ENCODE measurements at regions not wholly inside any gene's neighbourhood (a gene's known extent, or its start where the extent isn't known, plus 50 kb on each side); places are given as distances from the start of the nearest gene placed in this dataset.
"Not testable (repeated sequence)": the region's sequence is repeated elsewhere in the genome, so short reads cannot be mapped to it uniquely, and the experiment has no call there.

DNA sequence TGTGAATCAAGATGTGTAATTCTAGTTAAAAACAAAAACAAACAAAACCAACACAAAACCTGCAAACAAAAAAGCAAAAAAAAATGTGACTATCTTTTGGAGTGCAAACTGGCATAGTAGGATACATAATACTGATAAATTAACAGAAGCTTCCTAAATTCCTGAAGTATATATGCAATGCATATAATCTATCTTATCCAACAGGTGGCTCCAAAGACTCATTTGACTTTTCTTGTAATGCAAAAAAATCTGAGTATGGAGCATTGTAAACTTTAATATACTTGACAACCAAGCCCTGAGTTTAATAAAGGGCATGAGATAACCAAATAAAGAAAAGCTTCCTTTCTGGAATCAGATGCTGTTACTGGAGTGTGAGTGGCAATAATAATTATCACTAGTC, 1003.6 kb downstream of the FSCB start:
- H3K27ac ChIP-seq: no peak overlapping the region
- TF ChIP-seq ZFX (IDR thresholded peaks at IDR 0.05): no peak
- TF ChIP-seq, protein P1, sequence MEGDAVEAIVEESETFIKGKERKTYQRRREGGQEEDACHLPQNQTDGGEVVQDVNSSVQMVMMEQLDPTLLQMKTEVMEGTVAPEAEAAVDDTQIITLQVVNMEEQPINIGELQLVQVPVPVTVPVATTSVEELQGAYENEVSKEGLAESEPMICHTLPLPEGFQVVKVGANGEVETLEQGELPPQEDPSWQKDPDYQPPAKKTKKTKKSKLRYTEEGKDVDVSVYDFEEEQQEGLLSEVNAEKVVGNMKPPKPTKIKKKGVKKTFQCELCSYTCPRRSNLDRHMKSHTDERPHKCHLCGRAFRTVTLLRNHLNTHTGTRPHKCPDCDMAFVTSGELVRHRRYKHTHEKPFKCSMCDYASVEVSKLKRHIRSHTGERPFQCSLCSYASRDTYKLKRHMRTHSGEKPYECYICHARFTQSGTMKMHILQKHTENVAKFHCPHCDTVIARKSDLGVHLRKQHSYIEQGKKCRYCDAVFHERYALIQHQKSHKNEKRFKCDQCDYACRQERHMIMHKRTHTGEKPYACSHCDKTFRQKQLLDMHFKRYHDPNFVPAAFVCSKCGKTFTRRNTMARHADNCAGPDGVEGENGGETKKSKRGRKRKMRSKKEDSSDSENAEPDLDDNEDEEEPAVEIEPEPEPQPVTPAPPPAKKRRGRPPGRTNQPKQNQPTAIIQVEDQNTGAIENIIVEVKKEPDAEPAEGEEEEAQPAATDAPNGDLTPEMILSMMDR (conservative IDR thresholded peaks at IDR 0.05): peak; percentile 72

DNA sequence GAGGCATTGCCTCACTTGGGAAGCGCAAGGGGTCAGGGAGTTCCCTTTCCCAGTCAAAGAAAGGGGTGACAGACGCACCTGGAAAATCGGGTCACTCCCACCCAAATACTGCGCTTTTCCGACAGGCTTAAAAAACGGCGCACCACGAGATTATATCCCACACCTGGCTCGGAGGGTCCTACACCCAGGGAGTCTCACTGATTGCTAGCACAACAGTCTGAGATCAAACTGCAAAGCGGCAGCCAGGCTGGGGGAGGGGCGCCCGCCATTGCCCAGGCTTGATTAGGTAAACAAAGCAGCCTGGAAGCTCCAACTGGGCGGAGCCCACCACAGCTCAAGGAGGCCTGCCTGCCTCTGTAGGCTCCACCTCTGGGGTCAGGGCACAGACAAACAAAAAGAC, 1014.7 kb downstream of the FSCB start:
- H3K27ac ChIP-seq: not testable (repeated sequence)

DNA sequence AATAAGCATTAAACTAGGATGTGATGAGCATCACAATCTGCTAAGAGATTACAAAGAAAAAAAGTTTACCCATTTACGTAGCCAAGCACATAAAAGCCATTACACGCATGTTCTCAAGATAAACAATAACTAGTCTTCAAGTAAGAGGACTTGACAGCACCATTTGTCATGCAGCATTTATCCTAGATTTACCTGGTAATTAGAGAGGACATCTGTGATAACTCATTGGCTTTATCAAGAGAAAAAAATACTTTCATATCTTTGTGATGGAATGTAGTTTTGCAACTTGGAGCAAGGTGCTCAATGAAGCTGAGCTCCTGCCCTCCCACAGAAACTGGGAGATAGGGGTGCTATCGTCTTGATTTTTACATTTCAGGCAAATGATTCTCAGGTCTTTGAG, 1023.7 kb downstream of the FSCB start:
- H3K27ac ChIP-seq: no peak overlapping the region
- TF ChIP-seq, protein P1 (conservative IDR thresholded peaks at IDR 0.05): no peak
- no peak for TF ChIP-seq ZFX (IDR thresholded peaks at IDR 0.05)

DNA sequence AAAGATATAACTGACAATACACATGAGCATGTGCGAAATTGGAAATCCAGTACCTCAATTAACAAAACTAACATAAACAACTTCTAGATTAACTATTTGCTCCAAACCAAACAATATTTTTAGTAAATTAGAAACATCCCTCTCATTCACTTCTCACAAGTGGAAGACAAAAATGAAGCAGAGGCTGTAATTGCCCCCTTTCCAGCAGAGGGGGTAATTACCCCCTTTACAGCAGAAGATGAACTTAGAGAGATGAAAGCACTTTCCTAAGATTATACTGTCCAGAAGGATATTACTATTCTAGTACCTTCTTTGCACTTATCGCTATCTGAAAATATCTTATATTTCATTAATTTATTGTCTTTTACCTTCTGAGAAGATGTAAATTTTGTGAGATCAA, 1025.2 kb downstream of the FSCB start:
- no peak overlapping the region for H3K27ac ChIP-seq
- TF ChIP-seq ZFX (IDR thresholded peaks at IDR 0.05): no peak
- TF ChIP-seq, protein P1 (conservative IDR thresholded peaks at IDR 0.05): peak; percentile 4; the same call in 1 of the 2 replicates

DNA sequence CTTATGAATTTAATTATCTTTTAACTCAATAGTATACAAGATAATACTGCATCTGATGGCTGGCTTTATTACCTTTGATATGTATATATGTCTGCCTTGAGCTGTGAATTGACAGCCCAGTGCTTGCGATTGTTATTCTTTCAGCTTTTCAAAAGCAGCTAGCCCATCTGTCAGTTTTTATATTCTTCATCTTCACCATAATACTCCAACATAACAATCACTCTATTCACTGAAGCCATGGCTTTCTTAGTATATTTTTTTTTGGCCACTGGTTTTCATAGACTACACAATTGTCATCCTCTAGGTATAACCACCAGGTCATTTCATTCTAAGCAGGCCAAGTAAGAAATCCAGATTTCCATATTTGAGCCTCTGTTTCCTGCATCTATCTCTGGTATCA, 1026.1 kb downstream of the FSCB start:
- no peak overlapping the region for H3K27ac ChIP-seq
- TF ChIP-seq ZFX (IDR thresholded peaks at IDR 0.05): no peak
- TF ChIP-seq, protein P1 (conservative IDR thresholded peaks at IDR 0.05): no peak

DNA sequence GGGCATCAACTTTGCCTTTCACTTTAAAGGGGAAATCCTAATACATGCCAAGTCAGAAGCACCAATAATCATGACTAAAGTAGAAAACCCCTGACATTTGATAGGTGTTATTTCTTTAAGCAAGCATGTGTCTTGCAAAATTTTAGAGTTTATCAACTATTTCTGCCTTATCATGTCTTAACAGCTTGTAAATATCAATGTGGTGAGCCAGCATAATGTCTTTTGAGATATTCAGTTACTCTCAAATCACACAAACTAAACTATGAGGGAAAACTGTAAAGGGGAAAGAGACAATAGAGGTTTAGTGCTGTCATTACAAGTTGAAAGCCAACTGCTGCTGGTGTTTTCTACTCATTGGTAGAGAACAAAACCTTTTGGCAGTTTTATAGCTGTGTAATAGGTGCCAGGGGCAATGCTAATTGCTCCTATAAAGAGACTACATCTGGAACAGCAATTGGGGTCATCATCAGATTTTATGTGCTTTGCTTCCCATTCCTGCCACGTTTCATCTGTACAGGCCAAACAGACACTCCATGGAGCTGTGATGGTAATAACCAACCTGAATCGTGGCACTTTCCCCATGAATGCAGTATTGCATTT, 1027.4 kb downstream of the FSCB start:
- TF ChIP-seq, protein P1 (conservative IDR thresholded peaks at IDR 0.05): no peak
- TF ChIP-seq ZFX (IDR thresholded peaks at IDR 0.05): no peak
- no peak overlapping the region for H3K27ac ChIP-seq

DNA sequence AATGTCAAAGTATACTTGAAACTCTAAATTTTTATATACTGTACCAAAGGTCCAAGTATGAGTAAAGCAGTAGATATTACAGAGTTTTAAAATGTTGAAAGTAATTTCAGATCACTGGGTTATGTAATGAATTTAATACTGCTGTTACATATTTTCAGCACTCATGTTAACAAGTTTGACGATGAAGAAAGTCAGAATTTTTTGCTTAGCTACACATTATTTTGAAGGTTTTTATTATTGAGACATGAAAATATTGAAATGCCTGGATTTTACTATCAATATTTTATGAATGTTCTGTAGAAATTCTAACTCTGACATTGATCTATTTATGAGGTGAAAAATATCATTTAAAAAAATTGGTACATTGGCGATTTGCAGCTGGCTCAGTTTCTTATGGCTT, 1030.3 kb downstream of the FSCB start:
- no peak overlapping the region for H3K27ac ChIP-seq
- TF ChIP-seq ZFX (IDR thresholded peaks at IDR 0.05): no peak
- TF ChIP-seq, protein P1 (conservative IDR thresholded peaks at IDR 0.05): no peak

DNA sequence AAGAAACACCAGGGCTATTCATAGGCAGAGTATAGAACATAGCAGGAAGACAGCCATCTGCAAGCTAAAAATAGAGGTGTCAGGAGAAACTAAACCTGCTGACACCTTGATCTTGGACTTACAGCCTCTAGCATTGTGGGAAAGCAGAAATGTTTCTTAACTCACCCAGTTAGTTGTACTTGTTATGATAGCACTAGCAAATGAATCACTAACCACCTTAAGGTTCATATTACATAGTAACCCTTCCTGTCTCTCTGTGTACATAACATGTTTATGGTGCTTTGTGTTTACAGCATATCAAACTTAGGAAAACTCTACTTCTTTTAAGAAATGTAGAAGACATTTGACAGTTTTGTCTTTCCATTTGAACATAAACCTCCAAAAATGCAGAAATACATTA, 1031.3 kb downstream of the FSCB start:
- H3K27ac ChIP-seq: no peak overlapping the region
- TF ChIP-seq, protein P1 (conservative IDR thresholded peaks at IDR 0.05): no peak
- no peak for TF ChIP-seq ZFX (IDR thresholded peaks at IDR 0.05)
